ENCODE measurements at regions not wholly inside any gene's neighbourhood (a gene's known extent, or its start where the extent isn't known, plus 50 kb on each side); places are given as distances from the start of the nearest gene placed in this dataset.

DNA sequence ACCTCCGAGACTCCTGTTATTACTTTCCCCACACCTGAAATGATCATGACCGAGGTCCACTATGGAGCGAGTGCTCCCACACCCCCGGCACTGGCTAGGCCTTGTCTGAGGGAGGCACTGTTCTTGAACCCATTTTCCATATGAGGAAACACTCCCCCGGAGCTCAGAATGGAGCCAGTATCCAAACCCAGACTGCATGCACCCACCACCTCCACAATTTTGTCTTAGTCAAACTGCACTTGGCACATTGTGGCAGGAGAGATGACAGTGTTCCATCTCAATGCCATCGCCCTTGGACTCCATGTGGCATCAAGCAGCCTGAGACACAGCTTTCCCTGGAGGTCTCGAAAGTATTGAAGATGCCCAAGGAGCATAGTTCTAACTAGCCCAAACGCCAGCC, 154.1 kb downstream of the NUP210 start:
- Mint-ChIP-seq H3K36me3 (ENCODE audit: low read depth) (no peaks in the 10 kb centered on the region), H3K9me3 (no peaks in the 10 kb centered on the region), H3K4me1 (ENCODE audit: low read depth) (no peaks in the 10 kb centered on the region), H3K27me3 (peaks cover 14% of the 10 kb centered on the region), H3K4me3 (no peak overlapping the region), H3K27ac (no peak overlapping the region)
- intact Hi-C loops (cut with micrococcal nuclease), result no loop called here

DNA sequence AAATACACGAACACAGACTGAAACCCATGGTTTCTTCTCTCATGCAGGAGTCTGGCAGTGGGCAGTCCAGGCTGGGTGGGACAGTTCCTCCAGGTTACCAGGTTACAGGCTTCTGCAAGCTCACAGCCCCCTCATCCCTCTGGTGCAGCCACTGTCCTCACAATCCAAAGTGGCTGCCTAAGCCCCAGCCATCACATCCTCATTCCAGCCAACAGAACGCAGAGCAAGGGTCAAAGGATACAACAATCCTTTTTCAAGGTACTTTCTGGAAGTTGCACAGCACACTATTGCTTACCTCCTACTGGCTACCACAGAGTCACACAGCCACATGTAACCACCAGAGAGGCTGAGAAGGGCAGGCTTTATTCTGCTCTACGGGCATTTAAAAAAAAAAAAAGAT, 154.6 kb downstream of the NUP210 start:
- intact Hi-C loops (cut with micrococcal nuclease), result no loop called here
- no peak overlapping the region for H3K27ac Mint-ChIP-seq
- H3K27me3 Mint-ChIP-seq, result peaks cover 16% of the 10 kb centered on the region
- no peaks in the 10 kb centered on the region for H3K36me3 Mint-ChIP-seq (ENCODE audit: low read depth)
- H3K4me1 Mint-ChIP-seq (ENCODE audit: low read depth), result no peaks in the 10 kb centered on the region
- H3K4me3 Mint-ChIP-seq, result no peak overlapping the region
- H3K9me3 Mint-ChIP-seq, result no peaks in the 10 kb centered on the region

- Mint-ChIP-seq H3K27ac (no peak overlapping the region), H3K4me3 (no peak overlapping the region), H3K9me3 (no peaks in the 10 kb centered on the region), H3K4me1 (ENCODE audit: low read depth) (no peaks in the 10 kb centered on the region), H3K27me3 (peaks cover 16% of the 10 kb centered on the region), H3K36me3 (ENCODE audit: low read depth) (no peaks in the 10 kb centered on the region)
- intact Hi-C loops (cut with micrococcal nuclease), result no loop called here
Measured at GRCh38 chr3:13265016-13265415, 155.1 kb downstream of the NUP210 start.

DNA sequence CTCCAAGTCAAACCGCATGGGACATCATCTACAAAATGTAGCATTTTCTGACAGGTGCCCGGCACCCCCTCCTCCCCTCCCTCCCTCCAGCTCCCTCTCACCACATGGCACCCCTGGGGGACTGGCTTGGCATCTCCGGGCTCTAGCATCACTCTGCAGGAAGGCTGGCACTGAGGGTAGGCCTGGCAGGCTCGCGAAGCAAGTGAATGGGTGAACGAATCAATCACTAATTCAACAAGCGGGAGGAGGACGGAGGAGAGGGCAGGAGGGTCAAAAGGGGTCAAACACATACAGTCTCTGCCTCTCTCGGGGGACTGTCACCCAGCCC, 155.7 kb downstream of the NUP210 start:
- Mint-ChIP-seq H3K4me3 (no peak overlapping the region), H3K36me3 (ENCODE audit: low read depth) (no peaks in the 10 kb centered on the region), H3K9me3 (no peaks in the 10 kb centered on the region), H3K27me3 (peaks cover 15% of the 10 kb centered on the region), H3K4me1 (ENCODE audit: low read depth) (no peaks in the 10 kb centered on the region), H3K27ac (no peak overlapping the region)
- intact Hi-C loops (cut with micrococcal nuclease), result no loop called here

DNA sequence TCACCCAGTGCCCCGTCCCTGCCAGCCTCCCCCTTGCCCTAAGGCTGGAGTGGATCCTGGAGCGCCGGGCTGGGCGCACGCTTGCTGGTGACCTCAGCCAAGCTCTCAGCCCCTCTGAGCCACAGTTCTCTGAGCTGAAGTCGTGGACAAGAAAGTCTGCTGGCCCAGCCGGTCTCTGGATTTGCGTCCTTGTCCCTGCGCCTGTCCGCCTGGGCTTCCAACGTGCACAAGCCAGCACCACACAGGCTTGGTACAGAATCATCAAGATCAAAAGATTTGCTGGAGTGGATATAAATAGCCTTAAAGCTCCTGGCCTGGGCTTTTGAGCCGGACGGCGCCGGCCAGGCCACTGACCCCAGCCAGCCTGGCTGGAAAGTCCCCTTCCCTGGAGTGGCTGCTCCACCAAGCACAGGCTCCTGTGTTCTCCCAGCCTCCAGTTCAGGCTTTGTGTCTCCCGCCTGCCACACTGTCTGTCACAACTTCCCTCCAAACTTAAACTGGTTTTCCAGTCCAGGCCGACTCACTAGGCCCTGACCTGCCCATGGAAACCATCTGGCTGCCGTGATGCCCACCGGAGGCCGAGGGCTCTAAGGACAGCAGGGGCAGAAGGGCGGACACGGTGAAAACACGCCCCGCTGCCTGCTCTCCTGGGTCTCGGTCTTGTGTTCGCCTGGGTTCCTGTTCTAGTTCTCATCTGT, 156.2 kb downstream of the NUP210 start:
- intact Hi-C loops (cut with micrococcal nuclease), result no loop called here

DNA sequence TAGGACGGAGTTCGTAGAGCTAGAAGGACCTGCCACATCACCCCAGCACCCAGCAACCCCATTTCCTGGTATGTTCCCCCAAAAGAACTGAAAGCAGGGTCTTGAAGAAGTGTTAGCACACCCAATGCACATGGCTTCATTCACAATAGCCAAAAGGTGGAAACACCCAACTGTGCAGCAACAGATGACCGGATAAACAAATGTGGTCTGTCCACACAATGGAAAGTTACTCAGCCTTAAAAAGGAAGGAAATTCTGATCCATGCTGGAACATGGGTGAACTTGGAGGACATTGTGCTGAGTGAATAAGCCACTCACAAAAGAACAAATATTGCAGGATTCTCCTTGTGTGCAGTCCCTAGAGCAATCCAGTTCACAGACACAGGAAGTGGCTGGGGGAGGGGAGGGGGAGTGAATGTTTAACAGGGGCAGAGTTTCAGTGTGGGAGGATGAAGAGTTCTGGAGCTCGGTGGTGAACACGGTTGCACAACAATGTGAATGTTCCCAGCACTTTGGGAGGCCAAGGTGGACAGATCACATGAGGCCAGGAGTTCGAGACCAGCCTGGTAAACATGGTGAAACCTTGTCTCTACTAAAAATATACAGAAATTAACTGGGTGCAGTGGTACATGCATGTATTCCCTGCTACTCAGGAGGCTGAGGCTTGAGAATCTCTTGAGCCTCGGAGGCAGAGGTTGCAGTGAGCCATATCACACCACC, 157.5 kb downstream of the NUP210 start:
- intact Hi-C loops (cut with micrococcal nuclease), result no loop called here
- no peaks in the 10 kb centered on the region for H3K36me3 Mint-ChIP-seq (ENCODE audit: low read depth)
- no peak overlapping the region for H3K27ac Mint-ChIP-seq
- H3K4me3 Mint-ChIP-seq, result no peak overlapping the region
- H3K27me3 Mint-ChIP-seq, result peaks cover 8% of the 10 kb centered on the region
- H3K9me3 Mint-ChIP-seq, result no peaks in the 10 kb centered on the region
- no peaks in the 10 kb centered on the region for H3K4me1 Mint-ChIP-seq (ENCODE audit: low read depth)

More for the DNA sequence above, 156.2 kb downstream of the NUP210 start:
- no peaks in the 10 kb centered on the region for H3K36me3 Mint-ChIP-seq (ENCODE audit: low read depth)
- no peaks in the 10 kb centered on the region for H3K4me1 Mint-ChIP-seq (ENCODE audit: low read depth)
- no peak overlapping the region for H3K27ac Mint-ChIP-seq
- H3K27me3 Mint-ChIP-seq, result peaks cover 13% of the 10 kb centered on the region
- no peak overlapping the region for H3K4me3 Mint-ChIP-seq
- H3K9me3 Mint-ChIP-seq, result no peaks in the 10 kb centered on the region

- intact Hi-C loops (cut with micrococcal nuclease), result no loop called here
- Mint-ChIP-seq H3K36me3 (ENCODE audit: low read depth) (no peaks in the 10 kb centered on the region), H3K4me1 (ENCODE audit: low read depth) (no peaks in the 10 kb centered on the region), H3K9me3 (no peaks in the 10 kb centered on the region), H3K4me3 (no peak overlapping the region), H3K27me3 (peaks cover 8% of the 10 kb centered on the region), H3K27ac (no peak overlapping the region)
Measured at GRCh38 chr3:13261892-13262291, 158.2 kb downstream of the NUP210 start.

GRCh38 chr3:13261104-13261830, 158.9 kb downstream of the NUP210 start:
- no peaks in the 10 kb centered on the region for H3K36me3 Mint-ChIP-seq (ENCODE audit: low read depth)
- peaks cover 8% of the 10 kb centered on the region for H3K27me3 Mint-ChIP-seq
- H3K27ac Mint-ChIP-seq, result no peak overlapping the region
- no peak overlapping the region for H3K4me3 Mint-ChIP-seq
- intact Hi-C loops (cut with micrococcal nuclease), result no loop called here
- H3K9me3 Mint-ChIP-seq, result no peaks in the 10 kb centered on the region
- no peaks in the 10 kb centered on the region for H3K4me1 Mint-ChIP-seq (ENCODE audit: low read depth)

GRCh38 chr3:13260259-13261103, 159.6 kb downstream of the NUP210 start:
- Mint-ChIP-seq H3K9me3 (no peaks in the 10 kb centered on the region), H3K27me3 (peaks cover 6% of the 10 kb centered on the region), H3K4me3 (no peak overlapping the region), H3K4me1 (ENCODE audit: low read depth) (no peaks in the 10 kb centered on the region), H3K27ac (no peak overlapping the region), H3K36me3 (ENCODE audit: low read depth) (no peaks in the 10 kb centered on the region)
- intact Hi-C loops (cut with micrococcal nuclease), result no loop called here

DNA sequence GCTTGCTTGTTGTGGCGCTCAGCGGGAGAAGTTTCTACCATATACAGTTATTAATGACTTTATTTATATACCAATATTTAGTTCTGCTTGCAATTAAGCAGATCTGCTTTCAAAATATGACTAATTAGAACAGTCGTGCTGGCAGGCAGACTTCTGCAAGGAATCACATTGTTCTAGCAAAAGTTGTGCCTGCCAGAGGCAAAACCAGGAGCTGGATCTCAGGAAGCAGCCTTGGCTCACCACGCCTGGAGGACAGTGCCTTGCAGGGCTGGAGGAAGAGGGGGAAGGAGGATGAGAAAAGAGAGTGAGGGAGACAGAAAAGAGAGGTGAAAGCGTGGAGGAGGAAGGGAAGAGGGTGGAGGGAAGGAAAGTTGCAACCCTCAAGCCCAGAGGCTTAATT, 160.3 kb downstream of the NUP210 start:
- Mint-ChIP-seq H3K4me1 (ENCODE audit: low read depth) (no peaks in the 10 kb centered on the region), H3K27me3 (peaks cover 4% of the 10 kb centered on the region), H3K27ac (no peak overlapping the region), H3K36me3 (ENCODE audit: low read depth) (no peaks in the 10 kb centered on the region), H3K9me3 (no peaks in the 10 kb centered on the region), H3K4me3 (no peak overlapping the region)
- intact Hi-C loops (cut with micrococcal nuclease), result no loop called here

GRCh38 chr3:13258986-13259514, 161.1 kb downstream of the NUP210 start:
- Mint-ChIP-seq H3K36me3 (ENCODE audit: low read depth) (no peaks in the 10 kb centered on the region), H3K27ac (no peak overlapping the region), H3K9me3 (no peaks in the 10 kb centered on the region), H3K4me3 (no peak overlapping the region), H3K27me3 (peaks cover 4% of the 10 kb centered on the region), H3K4me1 (ENCODE audit: low read depth) (no peaks in the 10 kb centered on the region)
- intact Hi-C loops (cut with micrococcal nuclease), result no loop called here

DNA sequence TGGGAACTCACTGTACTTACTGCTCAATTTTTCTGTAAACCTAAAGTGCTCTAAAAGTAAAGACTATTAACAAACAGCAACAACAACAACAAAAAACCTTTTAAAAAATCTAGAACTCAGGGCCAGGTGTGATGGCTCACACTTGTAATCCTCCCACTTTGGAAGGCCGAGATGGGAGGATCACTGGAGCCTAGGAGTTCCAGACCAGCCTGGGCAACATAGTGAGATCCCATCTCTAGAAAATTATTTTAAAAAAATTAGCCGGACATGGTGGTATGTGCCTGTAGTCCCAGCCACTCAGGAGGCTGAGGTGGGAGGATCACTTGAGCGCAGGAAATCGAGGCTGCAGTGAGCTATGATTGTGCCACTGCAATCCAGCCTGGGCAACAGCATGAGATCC, 161.8 kb downstream of the NUP210 start:
- no peak overlapping the region for H3K4me3 Mint-ChIP-seq
- no peak overlapping the region for H3K27ac Mint-ChIP-seq
- peaks cover 4% of the 10 kb centered on the region for H3K27me3 Mint-ChIP-seq
- H3K9me3 Mint-ChIP-seq, result no peaks in the 10 kb centered on the region
- intact Hi-C loops (cut with micrococcal nuclease), result no loop called here
- H3K36me3 Mint-ChIP-seq (ENCODE audit: low read depth), result no peaks in the 10 kb centered on the region
- no peaks in the 10 kb centered on the region for H3K4me1 Mint-ChIP-seq (ENCODE audit: low read depth)

GRCh38 chr3:13257666-13258065, 162.5 kb downstream of the NUP210 start:
- H3K4me3 Mint-ChIP-seq, result no peak overlapping the region
- peaks cover 4% of the 10 kb centered on the region for H3K27me3 Mint-ChIP-seq
- H3K36me3 Mint-ChIP-seq (ENCODE audit: low read depth), result no peaks in the 10 kb centered on the region
- H3K27ac Mint-ChIP-seq, result no peak overlapping the region
- no peaks in the 10 kb centered on the region for H3K9me3 Mint-ChIP-seq
- no peaks in the 10 kb centered on the region for H3K4me1 Mint-ChIP-seq (ENCODE audit: low read depth)
- intact Hi-C loops (cut with micrococcal nuclease), result no loop called here
